ENCODE measurements at regions not wholly inside any gene's neighbourhood (a gene's known extent, or its start where the extent isn't known, plus 50 kb on each side); places are given as distances from the start of the nearest gene placed in this dataset.
"Not testable (repeated sequence)": the region's sequence is repeated elsewhere in the genome, so short reads cannot be mapped to it uniquely, and the experiment has no call there.

DNA sequence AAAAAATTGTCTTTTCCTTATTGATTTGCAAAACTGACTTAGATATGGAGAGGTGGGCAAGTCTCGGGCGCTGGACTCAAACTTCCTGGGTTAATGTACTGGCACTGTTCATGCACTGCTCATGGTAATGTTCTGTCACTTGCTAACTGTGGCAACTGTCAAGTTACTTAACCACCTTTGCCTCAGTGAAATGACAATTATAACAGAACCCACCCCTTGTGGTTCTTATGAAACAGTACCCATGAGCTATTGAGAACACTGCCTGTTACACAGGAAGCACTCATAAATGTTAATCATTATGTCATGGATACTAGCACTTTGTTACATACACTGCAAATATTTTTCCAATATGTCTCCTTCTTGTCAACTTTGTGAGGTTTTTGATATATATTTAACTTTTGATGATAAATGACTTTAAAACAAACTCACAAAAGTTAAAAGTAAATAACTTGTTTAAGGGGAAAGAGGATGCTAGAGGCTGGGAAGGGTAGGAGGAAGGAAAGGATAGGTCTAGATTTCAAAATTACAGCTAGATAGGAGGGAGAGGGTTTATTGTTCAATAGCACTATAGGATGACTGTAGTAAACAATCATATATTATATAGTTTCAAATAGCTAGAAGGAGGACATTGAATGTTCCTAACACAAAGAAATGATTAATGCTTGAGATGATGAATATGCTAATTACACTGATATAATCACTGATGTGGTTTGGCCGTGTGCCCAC is 342.5 kb downstream of the ADGRL2 start:
- in situ Hi-C loops (cut with HindIII; ENCODE audit: low sequenced_read_pairs), result no loop called here
- TF ChIP-seq CTCF (IDR thresholded peaks at IDR 0.05; ENCODE audit: low read depth, low read length), result no peak
- no peak overlapping the region for H3K4me3 ChIP-seq (ENCODE audit: low read depth, low read length)
- DNase-seq (ENCODE audit: low read depth, low spot score), result no peak

- DNase-seq (ENCODE audit: low read depth, low spot score), result no peak
- no peak overlapping the region for H3K4me3 ChIP-seq (ENCODE audit: low read depth, low read length)
- no peak for TF ChIP-seq CTCF (IDR thresholded peaks at IDR 0.05; ENCODE audit: low read depth, low read length)
- in situ Hi-C loops (cut with HindIII; ENCODE audit: low sequenced_read_pairs), result no loop called here
Observed at GRCh38 chr1:82141390-82141789, 340.7 kb downstream of the ADGRL2 start.

DNA sequence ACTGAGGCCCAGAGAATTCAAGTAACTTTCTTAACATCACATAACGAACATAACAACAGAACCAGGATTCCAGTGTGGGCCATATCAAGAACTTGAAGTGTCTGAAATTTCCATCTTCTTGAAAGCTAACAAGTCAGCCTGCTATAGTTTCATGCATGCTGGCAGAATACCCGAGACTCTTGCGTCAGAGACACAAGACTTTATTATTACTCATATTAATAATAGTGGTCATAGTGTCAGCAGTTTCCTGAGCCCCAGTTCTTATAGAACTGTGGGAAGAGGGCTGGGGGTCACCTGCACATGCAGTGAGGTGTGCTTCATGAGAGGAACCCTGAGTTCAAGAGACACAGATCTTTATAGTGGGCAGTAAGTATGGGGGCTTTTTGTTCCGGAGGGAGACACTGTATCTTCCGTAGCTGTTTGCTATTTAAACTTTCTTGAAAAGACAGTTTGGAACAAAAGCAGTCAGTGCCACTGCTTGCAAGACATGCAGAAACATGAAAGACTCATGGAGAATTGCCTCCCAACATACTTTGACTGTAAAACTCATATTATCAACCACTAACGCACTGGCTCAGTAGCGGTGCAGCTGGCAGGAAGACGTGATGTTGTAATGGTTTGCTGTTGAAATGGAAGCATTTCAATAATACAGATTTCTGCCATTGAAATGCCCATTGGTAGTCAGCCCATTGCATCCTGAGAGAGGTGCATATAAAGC is 339.2 kb downstream of the ADGRL2 start:
- DNase-seq (ENCODE audit: low read depth, low spot score), result no peak
- TF ChIP-seq CTCF (IDR thresholded peaks at IDR 0.05; ENCODE audit: low read depth, low read length), result no peak
- in situ Hi-C loops (cut with HindIII; ENCODE audit: low sequenced_read_pairs), result no loop called here
- no peak overlapping the region for H3K4me3 ChIP-seq (ENCODE audit: low read depth, low read length)

GRCh38 chr1:82136351-82136750 is 335.6 kb downstream of the ADGRL2 start:
- DNase-seq (ENCODE audit: low read depth, low spot score); in situ Hi-C loops (cut with HindIII; ENCODE audit: low sequenced_read_pairs); H3K4me3 ChIP-seq (ENCODE audit: low read depth, low read length): not testable (repeated sequence)

DNA sequence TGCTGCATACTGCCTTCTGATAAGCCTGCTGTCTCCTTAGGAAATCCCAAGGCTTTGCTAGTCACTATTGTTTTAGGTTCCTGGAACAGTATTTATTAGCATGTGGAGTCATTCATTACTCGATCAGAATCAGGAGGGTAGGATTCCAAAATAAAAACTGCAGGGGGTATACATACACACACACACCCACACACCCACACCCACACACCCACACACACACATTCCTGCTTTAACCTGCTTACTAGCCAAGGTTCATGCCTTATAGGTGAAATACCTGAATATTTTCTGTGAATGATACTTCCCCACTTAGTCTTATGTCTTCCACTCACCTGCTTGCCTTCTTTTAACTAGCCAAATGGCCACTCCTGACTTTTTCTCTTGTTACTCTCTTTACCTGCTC is 325.1 kb downstream of the ADGRL2 start:
- in situ Hi-C loops (cut with HindIII; ENCODE audit: low sequenced_read_pairs), result no loop called here
- DNase-seq (ENCODE audit: low read depth, low spot score), result no peak
- TF ChIP-seq CTCF (IDR thresholded peaks at IDR 0.05; ENCODE audit: low read depth, low read length), result no peak
- no peak overlapping the region for H3K4me3 ChIP-seq (ENCODE audit: low read depth, low read length)

DNA sequence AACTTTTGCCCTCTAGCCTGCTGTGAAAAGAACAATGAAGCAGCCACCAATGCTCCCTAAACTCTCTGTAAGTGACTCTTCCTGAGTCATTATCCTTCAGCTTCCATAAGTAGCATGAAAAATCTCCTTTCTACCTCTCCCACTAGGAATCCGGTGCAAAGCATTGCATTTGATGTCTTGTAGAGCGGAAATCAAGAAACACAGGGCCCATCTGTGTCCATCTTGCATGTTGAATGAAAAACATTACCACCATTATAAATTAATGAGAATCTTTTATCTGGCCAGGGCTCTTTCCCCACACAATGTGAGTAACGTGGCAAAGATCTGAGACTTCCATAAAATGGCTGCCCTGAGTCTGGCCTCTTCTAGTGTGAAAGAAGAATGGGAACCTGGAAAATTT is 324.4 kb downstream of the ADGRL2 start:
- no peak for DNase-seq (ENCODE audit: low read depth, low spot score)
- in situ Hi-C loops (cut with HindIII; ENCODE audit: low sequenced_read_pairs), result no loop called here
- no peak overlapping the region for H3K4me3 ChIP-seq (ENCODE audit: low read depth, low read length)
- no peak for TF ChIP-seq CTCF (IDR thresholded peaks at IDR 0.05; ENCODE audit: low read depth, low read length)

- no peak overlapping the region for H3K4me3 ChIP-seq (ENCODE audit: low read depth, low read length)
- no peak for TF ChIP-seq CTCF (IDR thresholded peaks at IDR 0.05; ENCODE audit: low read depth, low read length)
- no peak for DNase-seq (ENCODE audit: low read depth, low spot score)
- in situ Hi-C loops (cut with HindIII; ENCODE audit: low sequenced_read_pairs), result no loop called here
Observed at GRCh38 chr1:82121421-82121820, 320.7 kb downstream of the ADGRL2 start.

All from astrocyte of the spinal cord (primary cell).